ACC112 (cell line): ENCODE measurements at regions not wholly inside any gene's neighbourhood (a gene's known extent, or its start where the extent isn't known, plus 50 kb on each side); places are given as distances from the start of the nearest gene placed in this dataset.

Experiments
- H2AFZ ChIP-seq: fragments of 200-600 bp; sonication (generic); one replicate; pipeline ENCODE4 v1.6.0; 2017; ENCODE audit warnings: antibody characterized with exemption, low read length; ENCODE audit not compliant: unreplicated experiment
- H3K27ac ChIP-seq: fragments of 200-600 bp; sonication (generic); 2 replicates; pipeline ENCODE4 v1.5.1; 2014; ENCODE audit warnings: low read depth, mild to moderate bottlenecking, antibody characterized with exemption, low read length, moderate library complexity
- H3K27me3 ChIP-seq: fragments of 200-600 bp; sonication (generic); 2 replicates; pipeline ENCODE4 v1.6.1; 2014; ENCODE audit warnings: mild to moderate bottlenecking, antibody characterized with exemption, low read length, moderate library complexity, mixed read lengths; ENCODE audit not compliant: insufficient read depth
- H3K36me3 ChIP-seq: fragments of 200-600 bp; sonication (generic); 2 replicates; pipeline ENCODE4 v1.6.1; 2016; ENCODE audit warnings: mild to moderate bottlenecking, antibody characterized with exemption, low read length, moderate library complexity, mixed read lengths; ENCODE audit not compliant: insufficient read depth
- H3K4me1 ChIP-seq: fragments of 200-600 bp; sonication (generic); one replicate; pipeline ENCODE4 v1.6.1; 2016; ENCODE audit warnings: low read length, mixed read lengths; ENCODE audit not compliant: insufficient read depth, unreplicated experiment, control insufficient read depth
- H3K4me3 ChIP-seq: fragments of 200-600 bp; sonication (generic); 2 replicates; pipeline ENCODE4 v1.5.1; 2014; ENCODE audit warnings: mild to moderate bottlenecking, low read depth, low read length
- H3K79me2 ChIP-seq: fragments of 200-600 bp; sonication (generic); one replicate; pipeline ENCODE4 v1.6.0; 2016; ENCODE audit warnings: low read length; ENCODE audit not compliant: control insufficient read depth, unreplicated experiment, insufficient read depth

GRCh38 chr18:41789001-41789400, 166.0 kb upstream of the PIK3C3 start:
- Histone ChIP-seq H3K4me1 (no peaks in the 10 kb centered on the region), H3K27ac (no peak overlapping the region), H3K79me2 (no peaks in the 10 kb centered on the region), H3K36me3 (no peaks in the 10 kb centered on the region), H3K4me3 (no peak overlapping the region), H3K27me3 (peaks cover 69% of the 10 kb centered on the region), H2AFZ (no peak overlapping the region)

GRCh38 chr18:41783879-41784278, 171.2 kb upstream of the PIK3C3 start:
- Histone ChIP-seq H3K36me3 (no peaks in the 10 kb centered on the region), H3K4me1 (no peaks in the 10 kb centered on the region), H2AFZ (no peak overlapping the region), H3K27ac (no peak overlapping the region), H3K27me3 (peaks cover 43% of the 10 kb centered on the region), H3K79me2 (no peaks in the 10 kb centered on the region), H3K4me3 (no peak overlapping the region)

GRCh38 chr18:41783065-41783818, 171.8 kb upstream of the PIK3C3 start:
- no peaks in the 10 kb centered on the region for H3K4me1 ChIP-seq
- peaks cover 43% of the 10 kb centered on the region for H3K27me3 ChIP-seq
- H3K27ac ChIP-seq = no peak overlapping the region
- no peaks in the 10 kb centered on the region for H3K79me2 ChIP-seq
- no peak overlapping the region for H2AFZ ChIP-seq
- H3K4me3 ChIP-seq = no peak overlapping the region
- H3K36me3 ChIP-seq = no peaks in the 10 kb centered on the region

- H3K4me1 ChIP-seq = no peaks in the 10 kb centered on the region
- no peak overlapping the region for H2AFZ ChIP-seq
- H3K27ac ChIP-seq = no peak overlapping the region
- H3K27me3 ChIP-seq = peaks cover 46% of the 10 kb centered on the region
- no peaks in the 10 kb centered on the region for H3K36me3 ChIP-seq
- no peak overlapping the region for H3K4me3 ChIP-seq
- no peaks in the 10 kb centered on the region for H3K79me2 ChIP-seq
These were observed 183.1 kb upstream of the PIK3C3 start for GRCh38 chr18:41771973-41772372.

GRCh38 chr18:41769265-41769664, 185.8 kb upstream of the PIK3C3 start:
- Histone ChIP-seq H3K4me3 (no peak overlapping the region), H3K27ac (no peak overlapping the region), H3K79me2 (no peaks in the 10 kb centered on the region), H3K27me3 (peaks cover 53% of the 10 kb centered on the region), H2AFZ (no peak overlapping the region), H3K4me1 (no peaks in the 10 kb centered on the region), H3K36me3 (no peaks in the 10 kb centered on the region)

GRCh38 chr18:41768467-41768866, 186.6 kb upstream of the PIK3C3 start:
- Histone ChIP-seq H3K27me3 (peaks cover 45% of the 10 kb centered on the region), H3K36me3 (no peaks in the 10 kb centered on the region), H3K4me1 (no peaks in the 10 kb centered on the region), H3K27ac (no peak overlapping the region), H2AFZ (no peak overlapping the region), H3K79me2 (no peaks in the 10 kb centered on the region), H3K4me3 (no peak overlapping the region)

- H2AFZ ChIP-seq = no peak overlapping the region
- peaks cover 45% of the 10 kb centered on the region for H3K27me3 ChIP-seq
- no peaks in the 10 kb centered on the region for H3K36me3 ChIP-seq
- H3K4me3 ChIP-seq = no peak overlapping the region
- no peaks in the 10 kb centered on the region for H3K4me1 ChIP-seq
- H3K27ac ChIP-seq = no peak overlapping the region
- H3K79me2 ChIP-seq = no peaks in the 10 kb centered on the region
These were observed 187.1 kb upstream of the PIK3C3 start for GRCh38 chr18:41767960-41768359.

- H3K79me2 ChIP-seq = no peaks in the 10 kb centered on the region
- peaks cover 8% of the 10 kb centered on the region for H3K4me1 ChIP-seq
- no peak overlapping the region for H3K27ac ChIP-seq
- H3K27me3 ChIP-seq = peaks cover 24% of the 10 kb centered on the region
- no peak overlapping the region for H3K4me3 ChIP-seq
- H3K36me3 ChIP-seq = no peaks in the 10 kb centered on the region
- no peak overlapping the region for H2AFZ ChIP-seq
These were observed 189.6 kb upstream of the PIK3C3 start for GRCh38 chr18:41765460-41765859.

- H3K36me3 ChIP-seq = no peaks in the 10 kb centered on the region
- H3K27me3 ChIP-seq = peaks cover 15% of the 10 kb centered on the region
- no peak overlapping the region for H3K27ac ChIP-seq
- no peaks in the 10 kb centered on the region for H3K79me2 ChIP-seq
- H3K4me1 ChIP-seq = peaks cover 8% of the 10 kb centered on the region
- no peak overlapping the region for H2AFZ ChIP-seq
- no peak overlapping the region for H3K4me3 ChIP-seq
These were observed 191.7 kb upstream of the PIK3C3 start for GRCh38 chr18:41763361-41763760.

- Histone ChIP-seq H3K79me2 (no peaks in the 10 kb centered on the region), H3K36me3 (no peaks in the 10 kb centered on the region), H3K27me3 (peaks cover 22% of the 10 kb centered on the region), H3K4me3 (no peak overlapping the region), H2AFZ (no peak overlapping the region), H3K27ac (no peak overlapping the region), H3K4me1 (peaks cover 8% of the 10 kb centered on the region)
These were observed 193.6 kb upstream of the PIK3C3 start for GRCh38 chr18:41761333-41762018.

GRCh38 chr18:41758534-41758933, 196.5 kb upstream of the PIK3C3 start:
- Histone ChIP-seq H3K79me2 (no peaks in the 10 kb centered on the region), H2AFZ (no peak overlapping the region)

More at GRCh38 chr18:41758534-41758933, 196.5 kb upstream of the PIK3C3 start:
- peaks cover 8% of the 10 kb centered on the region for H3K4me1 ChIP-seq
- H3K4me3 ChIP-seq = no peak overlapping the region
- no peak overlapping the region for H3K27ac ChIP-seq
- H3K27me3 ChIP-seq = peaks cover 37% of the 10 kb centered on the region
- H3K36me3 ChIP-seq = no peaks in the 10 kb centered on the region
